ENCODE measurements at regions not wholly inside any gene's neighbourhood (a gene's known extent, or its start where the extent isn't known, plus 50 kb on each side); places are given as distances from the start of the nearest gene placed in this dataset.
A peak's percentile ranks its signal among the peaks of the same experiment; 100 is the strongest.

- Mint-ChIP-seq H3K36me3 (ENCODE audit: low read depth) (no peaks in the 10 kb centered on the region), H3K9me3 (no peaks in the 10 kb centered on the region), H3K4me3 (no peak overlapping the region), H3K27me3 (ENCODE audit: insufficient read depth, low read depth, poor library complexity) (peaks cover 5% of the 10 kb centered on the region), H3K4me1 (peaks cover 23% of the 10 kb centered on the region), H3K27ac (no peak overlapping the region)
- H3K4me1 ChIP-seq (ENCODE audit: insufficient read depth), result peaks cover 19% of the 10 kb centered on the region
- H4K20me1 ChIP-seq (replicated peaks; ENCODE audit: insufficient read depth), result no peaks in the 10 kb centered on the region
- no peak for DNase-seq (ENCODE audit: low spot score)
- 0 out of 2 replicates have a peak, but pooled peaks cover 2% of the 10 kb centered on the region for H3F3A ChIP-seq (replicated peaks; ENCODE audit: low read depth)
- ATAC-seq, result no peak
- no peaks in the 10 kb centered on the region for H3K27me3 ChIP-seq (ENCODE audit: insufficient read depth)
- no peak overlapping the region for H3K4me2 ChIP-seq
- no peak overlapping the region for H3K4me3 ChIP-seq
- no peaks in the 10 kb centered on the region for H3K36me3 ChIP-seq (ENCODE audit: insufficient read depth)
- H2AFZ ChIP-seq, result peak overlapping the region; percentile 53; the same call in 1 of the 2 replicates
- H3K9me2 ChIP-seq (ENCODE audit: insufficient read depth), result peaks cover 4% of the 10 kb centered on the region; the same call in 1 of the 2 replicates
- H3K79me2 ChIP-seq (replicated peaks; ENCODE audit: insufficient read depth), result no peaks in the 10 kb centered on the region
- H3K27ac ChIP-seq (ENCODE audit: low read depth), result no peak overlapping the region
- no peak for TF ChIP-seq ETS1 (IDR thresholded peaks at IDR 0.05)
- TF ChIP-seq STAT1 (IDR thresholded peaks at IDR 0.05; ENCODE audit: unreplicated experiment), result no peak
- TF ChIP-seq JUNB (IDR thresholded peaks at IDR 0.05; ENCODE audit: unreplicated experiment), result no peak
- TF ChIP-seq CREB1 (CRISPR knock-in tag; IDR thresholded peaks at IDR 0.05; ENCODE audit: low read depth), result no peak
- no peak for TF ChIP-seq CTCF (conservative IDR thresholded peaks at IDR 0.05; ENCODE audit: low read depth in 2 of 2)
- TF ChIP-seq EZH2phosphoT487 (IDR thresholded peaks at IDR 0.05; ENCODE audit: unreplicated experiment), result no peak
- TF ChIP-seq NANOG (IDR thresholded peaks at IDR 0.05; ENCODE audit: borderline replicate concordance), result no peak
- TF ChIP-seq ZNF331 (CRISPR knock-in tag; IDR thresholded peaks at IDR 0.05; ENCODE audit: low read depth), result no peak
Measured at GRCh38 chr9:2363138-2363745, 258.3 kb upstream of the VLDLR start.

GRCh38 chr9:2363781-2364180, 257.8 kb upstream of the VLDLR start:
- DNase-seq (ENCODE audit: low spot score), result no peak
- H3K27ac Mint-ChIP-seq, result no peak overlapping the region
- Histone ChIP-seq H4K20me1 (replicated peaks; ENCODE audit: insufficient read depth) (no peaks in the 10 kb centered on the region), H3K4me2 (no peak overlapping the region), H2AFZ (peak overlapping the region; percentile 53; the same call in 1 of the 2 replicates), H3K36me3 (ENCODE audit: insufficient read depth) (no peaks in the 10 kb centered on the region), H3K27ac (ENCODE audit: low read depth) (no peak overlapping the region), H3F3A (replicated peaks; ENCODE audit: low read depth) (0 out of 2 replicates have a peak, but pooled peaks cover 2% of the 10 kb centered on the region), H3K9me2 (ENCODE audit: insufficient read depth) (peaks cover 9% of the 10 kb centered on the region; the same call in 1 of the 2 replicates), H3K4me1 (ENCODE audit: insufficient read depth) (peaks cover 19% of the 10 kb centered on the region), H3K27me3 (ENCODE audit: insufficient read depth) (no peaks in the 10 kb centered on the region), H3K79me2 (replicated peaks; ENCODE audit: insufficient read depth) (no peaks in the 10 kb centered on the region), H3K4me3 (no peak overlapping the region)
- peaks cover 23% of the 10 kb centered on the region for H3K4me1 Mint-ChIP-seq
- no peaks in the 10 kb centered on the region for H3K9me3 Mint-ChIP-seq
- no peak overlapping the region for H3K4me3 Mint-ChIP-seq
- H3K36me3 Mint-ChIP-seq (ENCODE audit: low read depth), result no peaks in the 10 kb centered on the region
- ATAC-seq, result no peak
- peaks cover 5% of the 10 kb centered on the region for H3K27me3 Mint-ChIP-seq (ENCODE audit: insufficient read depth, low read depth, poor library complexity)
- TF ChIP-seq, protein P1, sequence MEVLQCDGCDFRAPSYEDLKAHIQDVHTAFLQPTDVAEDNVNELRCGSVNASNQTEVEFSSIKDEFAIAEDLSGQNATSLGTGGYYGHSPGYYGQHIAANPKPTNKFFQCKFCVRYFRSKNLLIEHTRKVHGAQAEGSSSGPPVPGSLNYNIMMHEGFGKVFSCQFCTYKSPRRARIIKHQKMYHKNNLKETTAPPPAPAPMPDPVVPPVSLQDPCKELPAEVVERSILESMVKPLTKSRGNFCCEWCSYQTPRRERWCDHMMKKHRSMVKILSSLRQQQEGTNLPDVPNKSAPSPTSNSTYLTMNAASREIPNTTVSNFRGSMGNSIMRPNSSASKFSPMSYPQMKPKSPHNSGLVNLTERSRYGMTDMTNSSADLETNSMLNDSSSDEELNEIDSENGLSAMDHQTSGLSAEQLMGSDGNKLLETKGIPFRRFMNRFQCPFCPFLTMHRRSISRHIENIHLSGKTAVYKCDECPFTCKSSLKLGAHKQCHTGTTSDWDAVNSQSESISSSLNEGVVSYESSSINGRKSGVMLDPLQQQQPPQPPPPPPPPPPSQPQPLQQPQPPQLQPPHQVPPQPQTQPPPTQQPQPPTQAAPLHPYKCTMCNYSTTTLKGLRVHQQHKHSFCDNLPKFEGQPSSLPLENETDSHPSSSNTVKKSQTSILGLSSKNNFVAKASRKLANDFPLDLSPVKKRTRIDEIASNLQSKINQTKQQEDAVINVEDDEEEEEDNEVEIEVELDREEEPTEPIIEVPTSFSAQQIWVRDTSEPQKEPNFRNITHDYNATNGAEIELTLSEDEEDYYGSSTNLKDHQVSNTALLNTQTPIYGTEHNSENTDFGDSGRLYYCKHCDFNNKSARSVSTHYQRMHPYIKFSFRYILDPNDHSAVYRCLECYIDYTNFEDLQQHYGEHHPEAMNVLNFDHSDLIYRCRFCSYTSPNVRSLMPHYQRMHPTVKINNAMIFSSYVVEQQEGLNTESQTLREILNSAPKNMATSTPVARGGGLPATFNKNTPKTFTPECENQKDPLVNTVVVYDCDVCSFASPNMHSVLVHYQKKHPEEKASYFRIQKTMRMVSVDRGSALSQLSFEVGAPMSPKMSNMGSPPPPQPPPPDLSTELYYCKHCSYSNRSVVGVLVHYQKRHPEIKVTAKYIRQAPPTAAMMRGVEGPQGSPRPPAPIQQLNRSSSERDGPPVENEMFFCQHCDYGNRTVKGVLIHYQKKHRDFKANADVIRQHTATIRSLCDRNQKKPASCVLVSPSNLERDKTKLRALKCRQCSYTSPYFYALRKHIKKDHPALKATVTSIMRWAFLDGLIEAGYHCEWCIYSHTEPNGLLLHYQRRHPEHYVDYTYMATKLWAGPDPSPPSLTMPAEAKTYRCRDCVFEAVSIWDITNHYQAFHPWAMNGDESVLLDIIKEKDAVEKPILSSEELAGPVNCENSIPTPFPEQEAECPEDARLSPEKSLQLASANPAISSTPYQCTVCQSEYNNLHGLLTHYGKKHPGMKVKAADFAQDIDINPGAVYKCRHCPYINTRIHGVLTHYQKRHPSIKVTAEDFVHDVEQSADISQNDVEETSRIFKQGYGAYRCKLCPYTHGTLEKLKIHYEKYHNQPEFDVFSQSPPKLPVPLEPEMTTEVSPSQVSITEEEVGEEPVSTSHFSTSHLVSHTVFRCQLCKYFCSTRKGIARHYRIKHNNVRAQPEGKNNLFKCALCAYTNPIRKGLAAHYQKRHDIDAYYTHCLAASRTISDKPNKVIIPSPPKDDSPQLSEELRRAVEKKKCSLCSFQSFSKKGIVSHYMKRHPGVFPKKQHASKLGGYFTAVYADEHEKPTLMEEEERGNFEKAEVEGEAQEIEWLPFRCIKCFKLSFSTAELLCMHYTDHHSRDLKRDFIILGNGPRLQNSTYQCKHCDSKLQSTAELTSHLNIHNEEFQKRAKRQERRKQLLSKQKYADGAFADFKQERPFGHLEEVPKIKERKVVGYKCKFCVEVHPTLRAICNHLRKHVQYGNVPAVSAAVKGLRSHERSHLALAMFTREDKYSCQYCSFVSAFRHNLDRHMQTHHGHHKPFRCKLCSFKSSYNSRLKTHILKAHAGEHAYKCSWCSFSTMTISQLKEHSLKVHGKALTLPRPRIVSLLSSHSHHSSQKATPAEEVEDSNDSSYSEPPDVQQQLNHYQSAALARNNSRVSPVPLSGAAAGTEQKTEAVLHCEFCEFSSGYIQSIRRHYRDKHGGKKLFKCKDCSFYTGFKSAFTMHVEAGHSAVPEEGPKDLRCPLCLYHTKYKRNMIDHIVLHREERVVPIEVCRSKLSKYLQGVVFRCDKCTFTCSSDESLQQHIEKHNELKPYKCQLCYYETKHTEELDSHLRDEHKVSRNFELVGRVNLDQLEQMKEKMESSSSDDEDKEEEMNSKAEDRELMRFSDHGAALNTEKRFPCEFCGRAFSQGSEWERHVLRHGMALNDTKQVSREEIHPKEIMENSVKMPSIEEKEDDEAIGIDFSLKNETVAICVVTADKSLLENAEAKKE (CRISPR knock-in tag; IDR thresholded peaks at IDR 0.05), result no peak
- TF ChIP-seq JUNB (IDR thresholded peaks at IDR 0.05; ENCODE audit: unreplicated experiment) (no peak), POLR2AphosphoS5 (IDR thresholded peaks at IDR 0.05; ENCODE audit: low read depth) (no peak), STAT1 (IDR thresholded peaks at IDR 0.05; ENCODE audit: unreplicated experiment) (no peak), ETS1 (IDR thresholded peaks at IDR 0.05) (no peak), ZNF331 (CRISPR knock-in tag; IDR thresholded peaks at IDR 0.05; ENCODE audit: low read depth) (no peak), EZH2phosphoT487 (IDR thresholded peaks at IDR 0.05; ENCODE audit: unreplicated experiment) (no peak), ZNF114 (CRISPR knock-in tag; IDR thresholded peaks at IDR 0.05) (no peak), CREB1 (CRISPR knock-in tag; IDR thresholded peaks at IDR 0.05; ENCODE audit: low read depth) (no peak)
